ENCODE measurements at regions not wholly inside any gene's neighbourhood (a gene's known extent, or its start where the extent isn't known, plus 50 kb on each side); places are given as distances from the start of the nearest gene placed in this dataset.

DNA sequence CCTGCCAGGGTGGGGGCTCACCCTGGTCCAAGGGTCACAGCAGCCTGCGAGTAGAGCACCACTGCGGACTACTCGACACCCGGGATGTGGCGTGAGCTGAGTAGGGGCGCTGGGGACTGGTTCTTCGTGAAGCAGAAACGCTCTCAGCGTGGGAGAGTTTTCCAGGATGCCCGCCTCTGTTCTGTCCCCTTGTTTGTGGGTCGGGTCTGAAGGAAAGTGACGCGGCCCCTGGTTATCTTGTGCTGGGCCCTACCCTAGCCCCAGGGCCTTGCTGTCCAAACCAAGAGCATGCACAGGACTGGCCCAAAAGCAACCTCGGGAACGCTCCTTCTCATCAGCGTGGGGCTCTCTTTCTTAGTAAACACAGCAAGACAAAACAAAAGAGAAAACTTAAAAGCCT lies 303.3 kb downstream of the IRF8 start:
- no peak for DNase-seq

DNA sequence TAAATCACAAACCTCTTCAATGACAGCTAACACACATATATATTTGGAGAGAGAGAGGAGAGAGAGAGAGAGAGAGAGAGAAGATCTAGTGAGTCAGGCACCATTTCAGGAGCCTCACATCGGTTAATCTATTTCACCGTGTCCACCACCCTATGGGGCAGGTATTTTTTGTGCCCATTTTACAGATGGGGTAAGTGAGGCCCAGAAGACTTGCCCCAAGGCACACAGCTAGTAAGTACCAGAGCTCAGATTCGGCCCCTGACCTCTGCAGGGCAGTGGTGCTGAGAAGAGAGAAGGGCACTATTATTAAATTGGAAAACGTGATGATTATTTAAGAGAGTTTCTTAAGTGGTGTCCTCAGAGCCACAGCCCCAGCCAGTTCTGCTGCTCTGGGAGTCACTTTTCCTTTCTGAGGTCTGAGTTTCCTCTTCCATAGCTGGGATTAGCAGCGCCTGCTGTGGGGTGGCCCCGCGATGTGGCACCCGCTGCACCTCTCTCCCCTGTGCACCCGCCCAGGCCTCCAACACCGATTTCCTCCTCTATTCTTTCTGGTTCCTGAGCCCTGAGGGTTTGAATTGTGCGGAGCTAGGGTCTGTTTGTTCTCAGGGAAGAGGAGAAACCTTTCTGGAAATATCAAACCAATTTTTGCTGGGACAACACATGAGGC lies 303.9 kb downstream of the IRF8 start:
- no peak for DNase-seq

- no peak for DNase-seq
Observed at GRCh38 chr16:86203557-86204275, 304.8 kb downstream of the IRF8 start.

DNA sequence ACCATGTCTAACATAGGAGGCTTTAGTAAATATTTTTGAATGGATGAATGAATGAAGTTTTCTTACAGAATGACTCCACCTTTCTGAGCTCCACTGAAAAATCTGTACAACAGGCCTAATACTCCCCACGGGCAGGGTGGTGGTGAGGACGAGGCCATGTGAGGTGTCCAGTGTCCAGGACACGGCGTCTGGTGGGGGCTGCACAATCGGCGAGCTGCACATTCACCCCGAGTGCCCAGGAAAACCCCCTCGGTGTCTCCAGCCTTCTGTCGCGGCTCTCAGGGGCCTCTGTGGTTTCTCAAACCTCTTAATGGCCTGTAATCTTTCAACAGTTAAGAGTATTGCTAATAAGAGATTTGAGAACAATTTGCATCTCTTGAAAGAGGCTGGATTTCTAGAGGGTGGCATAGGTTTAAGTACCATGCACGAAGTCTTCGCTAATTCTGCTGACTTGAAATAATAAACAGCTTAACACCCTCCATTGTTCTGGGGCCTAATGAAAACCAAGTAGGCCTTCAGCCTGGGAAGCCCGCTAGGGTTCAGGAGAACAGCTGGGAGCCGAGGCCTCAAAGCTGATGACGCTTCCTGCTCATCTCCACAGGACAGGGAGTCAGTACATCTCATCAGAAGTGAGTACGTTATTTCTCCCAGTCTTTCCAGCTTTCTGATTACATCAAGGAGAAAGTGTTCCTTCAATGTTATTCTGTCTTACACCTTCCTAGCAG lies 304.6 kb upstream of the FOXF1 start:
- no peak for DNase-seq

- DNase-seq: no peak
Observed at GRCh38 chr16:86207350-86207749, 303.0 kb upstream of the FOXF1 start.

DNA sequence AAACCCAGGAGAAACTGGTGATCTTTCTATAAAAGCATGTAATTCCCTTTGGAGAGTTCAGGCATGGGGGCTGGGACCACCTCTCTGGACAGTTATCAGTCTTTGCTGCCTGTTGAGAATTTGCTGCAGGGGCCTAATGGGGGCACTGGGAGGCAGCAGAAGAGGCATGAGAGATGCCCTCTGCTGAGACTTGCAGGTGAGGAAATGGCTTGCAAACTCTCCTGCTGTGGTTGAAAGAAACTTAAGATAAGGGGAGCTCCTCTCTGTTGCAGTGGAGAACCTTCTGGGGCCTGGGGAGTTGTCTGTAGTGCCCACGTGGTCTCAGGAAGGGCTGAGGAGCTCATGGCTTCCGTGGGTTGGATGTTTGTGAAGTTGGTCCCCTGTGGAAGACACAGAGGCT lies 301.1 kb upstream of the FOXF1 start:
- DNase-seq: no peak

DNA sequence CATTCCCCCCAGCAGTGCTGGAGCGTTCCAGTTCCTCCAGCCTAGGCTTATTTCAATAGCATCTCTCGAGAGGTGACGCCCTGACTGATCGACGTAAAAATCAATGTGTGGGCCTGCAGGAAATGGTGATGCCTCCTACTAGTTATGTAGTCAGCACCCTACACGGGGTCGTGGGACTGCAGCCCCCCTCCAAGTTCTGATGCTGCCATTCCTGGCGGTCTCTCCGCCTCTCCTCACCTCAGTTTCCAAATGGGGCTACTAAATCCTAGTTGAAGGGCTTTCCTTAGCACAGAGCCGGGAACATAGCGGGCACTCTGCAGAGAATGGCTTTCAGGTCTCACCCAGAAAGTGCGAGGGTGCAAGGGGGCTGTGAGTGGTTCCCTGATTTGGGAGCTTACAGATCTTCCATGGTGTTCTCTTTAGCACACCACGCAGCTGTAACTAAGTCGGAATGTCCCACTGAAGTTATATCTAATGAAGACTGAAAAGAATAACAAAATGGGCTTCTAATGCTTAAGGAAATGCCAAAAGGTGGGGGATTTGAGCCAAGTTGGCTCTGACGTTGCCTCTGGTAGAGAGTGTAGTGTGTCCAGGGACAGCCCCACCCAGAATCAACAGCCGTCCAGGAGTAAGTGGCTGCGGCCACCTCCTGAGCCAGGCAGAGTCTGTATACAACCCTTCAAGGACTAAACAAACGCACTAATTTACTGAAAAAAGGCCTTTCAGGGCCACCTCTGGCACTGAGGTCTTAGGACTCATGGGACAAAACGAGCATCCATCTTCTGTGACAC lies 299.7 kb upstream of the FOXF1 start:
- DNase-seq: no peak

DNA sequence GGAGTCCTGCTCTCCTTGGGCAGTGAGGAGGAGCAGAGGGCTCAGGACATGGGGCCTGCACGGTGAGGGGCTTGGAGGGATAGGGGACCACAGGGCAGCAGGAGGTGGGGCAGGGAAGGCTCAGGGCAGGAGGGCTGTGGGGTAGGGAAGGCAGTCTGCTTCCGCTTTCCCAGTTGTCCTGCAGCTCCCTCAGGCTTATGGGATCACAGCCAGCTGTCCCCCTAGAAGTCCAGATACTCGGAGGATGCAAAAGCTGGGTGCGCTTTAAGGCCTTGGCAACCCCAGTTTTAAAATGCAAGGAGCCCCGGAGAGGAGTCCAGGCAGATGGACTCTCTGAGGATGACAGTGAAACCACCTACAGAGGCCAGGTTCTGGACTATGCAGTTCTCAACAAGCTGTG lies 299.1 kb upstream of the FOXF1 start:
- no peak for DNase-seq

- DNase-seq: no peak
Observed at GRCh38 chr16:86211800-86212199, 298.5 kb upstream of the FOXF1 start.

DNA sequence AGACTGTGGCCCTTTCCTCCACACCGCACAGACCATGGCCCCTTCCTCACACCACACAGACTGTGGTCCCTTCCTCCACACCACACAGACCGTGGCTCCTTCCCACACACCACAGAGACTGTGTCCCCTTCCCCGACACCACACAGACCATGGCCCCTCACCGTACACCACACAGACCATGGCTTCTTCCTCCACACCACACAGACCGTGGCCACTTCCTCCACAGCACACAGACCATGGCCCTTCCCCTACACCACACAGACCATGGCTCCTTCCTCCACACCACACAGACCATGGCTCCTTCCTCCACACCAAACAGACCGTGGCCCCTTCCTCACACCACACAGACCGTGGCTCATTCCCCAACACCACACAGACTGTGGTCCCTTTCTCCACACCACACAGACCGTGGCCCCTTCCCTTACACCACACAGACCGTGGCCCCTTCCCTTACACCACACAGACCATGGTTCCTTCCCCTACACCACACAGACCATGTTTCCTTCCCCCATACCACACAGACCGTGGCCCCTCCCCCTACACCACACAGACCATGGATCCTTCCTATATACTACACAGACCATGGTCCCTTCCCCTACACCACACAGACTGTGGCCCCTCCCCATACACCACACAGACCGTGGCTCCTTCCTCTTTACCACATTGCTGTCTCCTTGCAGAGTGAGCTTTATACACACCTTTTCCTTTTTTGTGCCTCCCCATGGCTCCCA lies 297.5 kb upstream of the FOXF1 start:
- no peak for DNase-seq

- DNase-seq: no peak
Observed at GRCh38 chr16:86213437-86214205, 296.7 kb upstream of the FOXF1 start.

- no peak for DNase-seq
Observed at GRCh38 chr16:86214326-86215232, 295.7 kb upstream of the FOXF1 start.

GRCh38 chr16:86215233-86215978 lies 294.9 kb upstream of the FOXF1 start:
- DNase-seq: no peak

DNA sequence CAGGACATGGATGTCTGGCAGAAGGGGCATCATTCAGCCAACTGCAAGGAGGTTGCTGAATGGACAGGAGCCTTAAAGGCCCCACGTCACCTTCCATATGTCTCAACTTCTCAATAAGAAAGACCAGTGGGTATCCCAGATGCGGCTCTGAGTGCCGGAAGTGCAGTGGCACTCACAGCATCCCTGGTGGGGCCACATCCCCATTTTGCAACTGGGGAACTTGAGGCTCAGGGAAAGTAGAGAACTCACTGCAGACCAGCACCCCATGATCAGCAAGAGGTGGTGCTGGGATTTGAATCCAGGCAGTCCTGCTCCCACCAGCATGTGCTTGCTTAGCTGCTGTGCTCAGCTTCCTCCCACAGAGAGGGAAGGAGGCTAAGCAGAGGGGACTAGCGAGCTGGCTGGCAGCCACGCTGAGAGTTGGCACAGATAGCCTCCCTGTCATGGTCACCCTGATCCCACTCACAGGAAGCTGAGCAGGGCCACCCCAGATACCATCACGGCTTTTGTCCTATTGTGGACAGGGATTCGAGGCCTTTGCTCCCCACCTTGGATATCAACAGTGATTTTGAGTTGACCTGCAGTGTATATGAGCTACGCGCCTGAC lies 294.2 kb upstream of the FOXF1 start:
- no peak for DNase-seq

- no peak for DNase-seq
Observed at GRCh38 chr16:86216591-86216990, 293.7 kb upstream of the FOXF1 start.

- DNase-seq: no peak
Observed at GRCh38 chr16:86217001-86217890, 293.1 kb upstream of the FOXF1 start.

GRCh38 chr16:86217891-86218270 lies 292.4 kb upstream of the FOXF1 start:
- no peak for DNase-seq

GRCh38 chr16:86218479-86219170 lies 291.7 kb upstream of the FOXF1 start:
- DNase-seq: no peak

Data from NCI-H526 (cell line).